ENCODE measurements at regions not wholly inside any gene's neighbourhood (a gene's known extent, or its start where the extent isn't known, plus 50 kb on each side); places are given as distances from the start of the nearest gene placed in this dataset.

- H3K4me3 ChIP-seq (ENCODE audit: low read depth, low read length), result no peak overlapping the region
- no peak for DNase-seq (ENCODE audit: low read depth)
Observed at GRCh38 chr1:38105267-38105666, 58.7 kb upstream of the POU3F1 start.

GRCh38 chr1:38102636-38103035 lies 56.0 kb upstream of the POU3F1 start:
- no peak overlapping the region for H3K4me3 ChIP-seq (ENCODE audit: low read depth, low read length)
- DNase-seq (ENCODE audit: low read depth), result no peak
- TF ChIP-seq CTCF (IDR thresholded peaks at IDR 0.05; ENCODE audit: control insufficient read depth, extremely low read depth, insufficient read depth), result no peak

More at GRCh38 chr1:38105267-38105666, 58.7 kb upstream of the POU3F1 start:
- no peak for TF ChIP-seq CTCF (IDR thresholded peaks at IDR 0.05; ENCODE audit: control insufficient read depth, extremely low read depth, insufficient read depth)

- TF ChIP-seq CTCF (IDR thresholded peaks at IDR 0.05; ENCODE audit: control insufficient read depth, extremely low read depth, insufficient read depth), result no peak
- no peak overlapping the region for H3K4me3 ChIP-seq (ENCODE audit: low read depth, low read length)
- DNase-seq (ENCODE audit: low read depth), result no peak
Observed at GRCh38 chr1:38101037-38101785, 54.6 kb upstream of the POU3F1 start.

- no peak for DNase-seq (ENCODE audit: low read depth)
- no peak overlapping the region for H3K4me3 ChIP-seq (ENCODE audit: low read depth, low read length)
- TF ChIP-seq CTCF (IDR thresholded peaks at IDR 0.05; ENCODE audit: control insufficient read depth, extremely low read depth, insufficient read depth), result no peak
Observed at GRCh38 chr1:38098101-38098847, 51.7 kb upstream of the POU3F1 start.

GRCh38 chr1:38097284-38097898 lies 50.8 kb upstream of the POU3F1 start:
- no peak for DNase-seq (ENCODE audit: low read depth)
- no peak overlapping the region for H3K4me3 ChIP-seq (ENCODE audit: low read depth, low read length)
- no peak for TF ChIP-seq CTCF (IDR thresholded peaks at IDR 0.05; ENCODE audit: control insufficient read depth, extremely low read depth, insufficient read depth)
